Thyroid gland (tissue), 4 donors: ENCODE measurements at regions not wholly inside any gene's neighbourhood (a gene's known extent, or its start where the extent isn't known, plus 50 kb on each side); places are given as distances from the start of the nearest gene placed in this dataset.

Experiments used
- DNase-seq, 2 donors: peaks; one replicate each; pipeline ENCODE4 v3.0.0-alpha.2; 2019
- H3K27ac ChIP-seq, 3 donors: fragments of 200-600 bp; sonication (generic); 1 replicate in 2 of 3; 2 replicates in 1 of 3; pipeline ENCODE4 v1.5.1; 2016 to 2019; ENCODE audit warnings: mild to moderate bottlenecking in 1 of 3, moderate library complexity in 1 of 3
- H3K27me3 ChIP-seq: fragments of 200-600 bp; sonication (generic); one replicate; pipeline ENCODE4 v1.5.1; 2019
- H3K36me3 ChIP-seq, 2 donors: fragments of 200-600 bp; sonication (generic); one replicate each; pipeline ENCODE4 v1.5.1; 2016 to 2019
- H3K4me1 ChIP-seq, 2 donors: fragments of 200-600 bp; sonication (generic); one replicate each; pipeline ENCODE4 v1.5.1; 2017 to 2019
- H3K4me3 ChIP-seq, 3 donors: fragments of 200-600 bp; sonication (generic); replicated peaks in 1 of 3; 1 replicate in 2 of 3; 2 replicates in 1 of 3; pipeline ENCODE4 v1.5.1; 2016; ENCODE audit warnings: mild to moderate bottlenecking in 1 of 3
- H3K9me3 ChIP-seq: fragments of 200-600 bp; sonication (generic); one replicate; pipeline ENCODE4 v1.5.1; 2017
- CTCF ChIP-seq, 6 experiments: fragments of 200-600 bp in 3 of 6; fragments of 450-650 bp in 3 of 6; sonication (generic) in 3 of 6; IDR thresholded peaks; one replicate each; pipeline ENCODE4 v1.5.1; 2016 to 2019; ENCODE audit warnings: antibody characterized with exemption in 6 of 6, mild to moderate bottlenecking in 2 of 6, inconsistent platforms in 1 of 6, moderate library complexity in 1 of 6
- POLR2A ChIP-seq, 2 donors: fragments of 450-650 bp; IDR thresholded peaks; one replicate each; pipeline ENCODE4 v1.6.1; 2017; ENCODE audit warnings: antibody characterized with exemption in 2 of 2, mild to moderate bottlenecking in 2 of 2, moderate library complexity in 1 of 2
- WGBS, 2 donors: methylation state at CpG; one replicate each; pipeline ENCODE4 v1.1.5; 2017; 5-methylcytosine and 5-hydroxymethylcytosine counted together
- intact Hi-C: fragments of 100-400 bp; cut with DNase I; formaldehyde crosslinking; loops from one replicate; pipeline ENCODE4 v1.15.1; 2023

- Histone ChIP-seq H3K36me3 (no peaks in the 10 kb centered on the region), H3K9me3 (no peaks in the 10 kb centered on the region), H3K27me3 (no peaks in the 10 kb centered on the region), H3K4me1 (peaks cover 0 to 4% of the 10 kb centered on the region in 2 donors), H3K27ac (no peak overlapping the region), H3K4me3 (no peak overlapping the region)
- TF ChIP-seq POLR2A (IDR thresholded peaks at IDR 0.05) (no peak), CTCF (IDR thresholded peaks at IDR 0.05) (no peak)
- intact Hi-C loops, result no loop called here
- DNase-seq, result no peak
- WGBS, 2 donors, result 82 to 87% methylated on average over 1 of the region's 1 CpG
Observed at GRCh38 chr4:123597586-123597985, 201.0 kb downstream of the SPRY1 start.

- no peak overlapping the region for H3K27ac ChIP-seq
- H3K9me3 ChIP-seq, result no peaks in the 10 kb centered on the region
Observed at GRCh38 chr4:123598331-123598730, 201.7 kb downstream of the SPRY1 start.

GRCh38 chr4:123599061-123599919 is 202.7 kb downstream of the SPRY1 start:
- intact Hi-C loops, result no loop called here
- Histone ChIP-seq H3K27ac (peak overlapping the region in 1 of 3 donors; percentile 24), H3K4me3 (no peak overlapping the region), H3K36me3 (no peaks in the 10 kb centered on the region), H3K4me1 (peaks cover 0 to 4% of the 10 kb centered on the region in 2 donors), H3K9me3 (no peaks in the 10 kb centered on the region), H3K27me3 (no peaks in the 10 kb centered on the region)
- whole genome bisulfite sequencing, 2 donors, result 72 to 73% methylated on average over 3 of the region's 3 CpGs
- TF ChIP-seq POLR2A (IDR thresholded peaks at IDR 0.05) (no peak), CTCF (IDR thresholded peaks at IDR 0.05) (no peak)
- no peak for DNase-seq

More at GRCh38 chr4:123598331-123598730, 201.7 kb downstream of the SPRY1 start:
- no peak overlapping the region for H3K4me3 ChIP-seq
- DNase-seq, result no peak
- no peaks in the 10 kb centered on the region for H3K27me3 ChIP-seq
- no peaks in the 10 kb centered on the region for H3K36me3 ChIP-seq
- WGBS, 2 donors, result 94 to 96% methylated on average over 1 of the region's 1 CpG
- peaks cover 0 to 4% of the 10 kb centered on the region in 2 donors for H3K4me1 ChIP-seq
- intact Hi-C loops, result no loop called here
- TF ChIP-seq CTCF (IDR thresholded peaks at IDR 0.05) (no peak), POLR2A (IDR thresholded peaks at IDR 0.05) (no peak)

- H3K4me3 ChIP-seq, result no peak overlapping the region
- DNase-seq, result peak; percentile 40 to 62
- H3K27ac ChIP-seq, result peak overlapping the region in 1 of 3 donors; percentile 65
- H3K4me1 ChIP-seq, result peaks cover 0 to 4% of the 10 kb centered on the region in 2 donors
- H3K27me3 ChIP-seq, result no peaks in the 10 kb centered on the region
- H3K36me3 ChIP-seq, result no peaks in the 10 kb centered on the region
- no peak for TF ChIP-seq POLR2A (IDR thresholded peaks at IDR 0.05)
- no peak for TF ChIP-seq CTCF (IDR thresholded peaks at IDR 0.05)
- WGBS, 2 donors, result 56 to 58% methylated on average over 5 of the region's 5 CpGs
- intact Hi-C loops, result no loop called here
- H3K9me3 ChIP-seq, result no peaks in the 10 kb centered on the region
Observed at GRCh38 chr4:123599920-123600810, 203.6 kb downstream of the SPRY1 start.
